Endothelial cell of umbilical vein (primary cell): ENCODE measurements at regions not wholly inside any gene's neighbourhood (a gene's known extent, or its start where the extent isn't known, plus 50 kb on each side); places are given as distances from the start of the nearest gene placed in this dataset.

Source experiments
- BruUV-seq: library from RNA; stranded (reverse); fragments of 400-500 nt; replicated peaks from 2 replicates; lab custom pipeline; 2021; lab: Mats Ljungman, UMichigan
- CTCF ChIA-PET: fragments of 300-600, 350-600 bp; sonication (Branson Sonifier 250); formaldehyde crosslinking; loops from one replicate; lab custom pipeline; 2021; ENCODE audit warnings: antibody characterized with exemption, inconsistent platforms; lab: Charles Lee
- POLR2A ChIA-PET: fragments of 300-600, 350-600 bp; sonication (Branson Sonifier 250); formaldehyde crosslinking; loops from one replicate; lab custom pipeline; 2021; ENCODE audit warnings: antibody characterized with exemption, inconsistent platforms; lab: Charles Lee
- DNase-seq: peaks from one replicate; pipeline ENCODE4 v3.0.0-alpha.2; 2011; ENCODE audit warnings: low read depth, low spot score
- FAIRE-seq: peaks from 2 replicates; lab custom pipeline; 2011; peaks lifted over from hg19 to GRCh38; lab: Jason Lieb, UNC
- H2AFZ ChIP-seq: 2 replicates; pipeline ENCODE4 v1.6.0; 2012; ENCODE audit warnings: low read depth, low read length, control low read depth, inconsistent platforms
- H3K27ac ChIP-seq: 2 replicates; pipeline ENCODE4 v1.5.1; 2011; ENCODE audit warnings: low read depth, mild to moderate bottlenecking, control low read depth, low read length, moderate library complexity; ENCODE audit not compliant: insufficient read depth
- H3K27me3 ChIP-seq, 2 experiments: 2 replicates each; pipeline versions ENCODE4 v1.6.0 to v1.6.1; 2011; ENCODE audit warnings: low read length in 2 of 2, mixed read lengths in 1 of 2; ENCODE audit not compliant: control insufficient read depth in 2 of 2, insufficient read depth in 2 of 2
- H3K36me3 ChIP-seq, 2 experiments: 2 replicates in 1 of 2; 3 replicates in 1 of 2; pipeline ENCODE4 v1.5.1; 2011; ENCODE audit warnings: low read length in 2 of 2, mild to moderate bottlenecking in 1 of 2, moderate library complexity in 1 of 2; ENCODE audit not compliant: control insufficient read depth in 2 of 2, insufficient read depth in 2 of 2; ENCODE audit errors: extremely low read depth in 1 of 2
- H3K4me1 ChIP-seq: 3 replicates; pipeline ENCODE4 v1.5.1; 2011; ENCODE audit warnings: mild to moderate bottlenecking, low read length; ENCODE audit not compliant: control insufficient read depth, insufficient read depth; ENCODE audit errors: extremely low read depth
- H3K4me2 ChIP-seq: 2 replicates; pipeline ENCODE4 v1.6.1; 2011; ENCODE audit warnings: low read length, control low read depth, mixed read lengths; ENCODE audit not compliant: insufficient read depth
- H3K4me3 ChIP-seq, 3 experiments: fragments of 200-600 bp in 1 of 3; sonication (generic), shearing (Covaris generic) in 1 of 3; replicated peaks in 1 of 3; 2 replicates each; pipeline ENCODE4 v1.5.1; 2011 to 2016; ENCODE audit warnings: control low read depth in 3 of 3, low read length in 3 of 3, mild to moderate bottlenecking in 2 of 3, inconsistent platforms in 1 of 3, low read depth in 1 of 3, moderate library complexity in 1 of 3; ENCODE audit not compliant: insufficient read depth in 1 of 3
- H3K79me2 ChIP-seq: 2 replicates; pipeline ENCODE4 v1.6.0; 2012; ENCODE audit warnings: low read length, inconsistent platforms; ENCODE audit not compliant: control insufficient read depth, insufficient read depth
- H3K9ac ChIP-seq: replicated peaks from 2 replicates; pipeline ENCODE3; 2011; ENCODE audit warnings: low read length, control low read depth; ENCODE audit not compliant: insufficient read depth; ENCODE audit errors: extremely low read depth
- H3K9me1 ChIP-seq: replicated peaks from 3 replicates; pipeline ENCODE4 v1.6.0; 2011; ENCODE audit warnings: mild to moderate bottlenecking, low read length; ENCODE audit not compliant: control insufficient read depth, insufficient read depth; ENCODE audit errors: extremely low read depth
- H3K9me3 ChIP-seq: replicated peaks from 2 replicates; pipeline ENCODE4 v1.5.1; 2012; ENCODE audit warnings: low read length, inconsistent platforms; ENCODE audit not compliant: control insufficient read depth, insufficient read depth
- H4K20me1 ChIP-seq: replicated peaks from 2 replicates; pipeline ENCODE3; 2011; ENCODE audit warnings: mild to moderate bottlenecking, low read length; ENCODE audit not compliant: control insufficient read depth, insufficient read depth; ENCODE audit errors: extremely low read depth
- EZH2 ChIP-seq: IDR thresholded peaks from 2 replicates; pipeline ENCODE4 v1.6.1; 2012; ENCODE audit warnings: borderline replicate concordance, low read depth, mild to moderate bottlenecking, moderate library complexity, low read length, inconsistent platforms; ENCODE audit not compliant: severe bottlenecking
- FOS ChIP-seq: IDR thresholded peaks from 2 replicates; pipeline ENCODE4 v1.6.1; 2011; ENCODE audit warnings: mild to moderate bottlenecking, low read length, moderate library complexity, borderline replicate concordance; ENCODE audit not compliant: insufficient read depth
- GATA2 ChIP-seq: IDR thresholded peaks from 2 replicates; pipeline ENCODE4 v1.7.0; 2011; ENCODE audit warnings: low read depth, mild to moderate bottlenecking, moderate library complexity, mixed read lengths, low read length; ENCODE audit not compliant: insufficient read length, insufficient read depth
- JUN ChIP-seq: IDR thresholded peaks from 2 replicates; pipeline ENCODE4 v1.6.1; 2011; ENCODE audit warnings: borderline replicate concordance, low read depth; ENCODE audit not compliant: insufficient read length, insufficient read depth
- MYC ChIP-seq: IDR thresholded peaks from one replicate; pipeline ENCODE4 v1.6.1; 2011; ENCODE audit warnings: mild to moderate bottlenecking, low read depth, low read length
- POLR2A ChIP-seq: IDR thresholded peaks from 2 replicates; pipeline ENCODE4 v1.6.1; 2012; ENCODE audit warnings: low read depth, mild to moderate bottlenecking, control low read depth, low read length
- POLR2AphosphoS5 ChIP-seq: IDR thresholded peaks from 2 replicates; pipeline ENCODE4 v1.6.1; 2012; ENCODE audit warnings: low read depth, mild to moderate bottlenecking, control low read depth, low read length, moderate library complexity; ENCODE audit not compliant: insufficient read depth
- dilution Hi-C: fragments of 300-500 bp; cut with MboI; formaldehyde crosslinking; loops from one replicate; pipeline ENCODE4 v1.15.0; 2019; ENCODE audit warnings: low sequenced_read_pairs; ENCODE audit not compliant: extremely low pct_ligation_motif_present
- intact Hi-C: fragments of 100-400 bp; cut with micrococcal nuclease; formaldehyde crosslinking; loops from one replicate; pipeline ENCODE4 v1.10.0; 2022
- TF ChIP-seq, protein P1 (sequence below): IDR thresholded peaks from 2 replicates; pipeline ENCODE4 v1.6.1; 2011; ENCODE audit not compliant: insufficient read depth, insufficient read length
- TF ChIP-seq, protein P2 (sequence below), 2 donors: IDR thresholded peaks; 1 replicate in 1 of 2; 2 replicates in 1 of 2; pipeline ENCODE4 v1.5.1; 2011; ENCODE audit warnings: low read length in 2 of 2, mild to moderate bottlenecking in 2 of 2, moderate library complexity in 2 of 2, control low read depth in 1 of 2, inconsistent platforms in 1 of 2, low read depth in 1 of 2; ENCODE audit not compliant: insufficient read depth in 1 of 2; ENCODE audit errors: extremely low read depth in 1 of 2

DNA sequence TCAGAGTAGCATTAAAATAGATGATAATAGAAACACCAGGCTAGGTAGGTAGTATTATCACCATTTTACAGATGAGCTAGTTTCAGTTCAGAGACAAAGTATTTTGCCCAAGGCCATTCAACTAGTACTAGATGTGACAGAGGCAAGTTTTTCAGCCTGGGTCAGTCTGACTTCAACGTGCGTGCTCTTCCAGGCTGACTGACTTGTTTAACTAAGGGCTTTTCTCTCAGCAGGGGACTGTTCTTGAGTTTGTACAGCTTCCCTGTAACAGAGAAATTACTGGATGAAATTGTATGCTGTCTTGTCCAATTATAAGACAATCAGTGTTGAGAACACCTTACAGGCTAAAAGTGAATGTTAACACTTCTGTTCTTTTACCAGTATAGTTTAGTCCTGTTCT is 333.5 kb upstream of the MAN1A1 start:
- dilution Hi-C loops, result no loop called here
- BruUV-seq, result no TSS peak
- Histone ChIP-seq H3K9me1 (no peaks in the 10 kb centered on the region), H3K4me1 (no peaks in the 10 kb centered on the region), H3K27me3 (no peaks in the 10 kb centered on the region), H3K79me2 (no peaks in the 10 kb centered on the region), H3K9me3 (no peaks in the 10 kb centered on the region), H3K4me3 (no peak overlapping the region), H3K36me3 (no peaks in the 10 kb centered on the region), H3K9ac (no peak overlapping the region), H3K4me2 (no peak overlapping the region), H2AFZ (no peak overlapping the region), H4K20me1 (no peaks in the 10 kb centered on the region), H3K27ac (no peak overlapping the region)
- CTCF ChIA-PET, result no interaction called here
- intact Hi-C loops, result no loop called here
- POLR2A ChIA-PET, result no interaction called here
- TF ChIP-seq POLR2AphosphoS5 (no peak), FOS (no peak), MYC (no peak), JUN (no peak), EZH2 (no peak), POLR2A (no peak)
- no peak for FAIRE-seq
- no peak for DNase-seq

DNA sequence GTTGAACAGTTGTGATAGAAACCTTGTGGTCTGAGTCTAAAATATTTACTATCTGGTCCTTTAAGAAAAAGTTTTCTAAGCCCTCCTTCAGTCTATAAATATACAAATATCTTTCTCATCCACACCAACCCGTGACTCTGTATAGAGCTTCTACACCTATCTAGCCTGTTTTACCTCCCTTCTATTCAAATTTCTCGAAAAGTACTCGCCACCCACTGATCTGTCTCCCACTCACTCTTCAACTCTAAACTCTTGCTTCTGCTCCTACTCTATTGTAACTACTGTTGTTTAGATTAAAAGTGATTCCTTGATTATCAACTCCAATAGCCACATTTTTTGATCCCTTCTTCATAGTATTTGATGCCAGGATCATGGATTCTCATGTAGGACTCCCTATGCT is 329.4 kb upstream of the MAN1A1 start:
- no peaks in the 10 kb centered on the region for H3K9me1 ChIP-seq
- H2AFZ ChIP-seq, result no peak overlapping the region
- dilution Hi-C loops (no loop called here), intact Hi-C loops (no loop called here)
- no peaks in the 10 kb centered on the region for H4K20me1 ChIP-seq
- TF ChIP-seq POLR2AphosphoS5 (no peak), JUN (no peak), FOS (no peak), MYC (no peak), POLR2A (no peak), GATA2 (no peak), EZH2 (no peak)
- TF ChIP-seq, protein P1, sequence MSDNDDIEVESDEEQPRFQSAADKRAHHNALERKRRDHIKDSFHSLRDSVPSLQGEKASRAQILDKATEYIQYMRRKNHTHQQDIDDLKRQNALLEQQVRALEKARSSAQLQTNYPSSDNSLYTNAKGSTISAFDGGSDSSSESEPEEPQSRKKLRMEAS, result no peak
- TF ChIP-seq, protein P2, sequence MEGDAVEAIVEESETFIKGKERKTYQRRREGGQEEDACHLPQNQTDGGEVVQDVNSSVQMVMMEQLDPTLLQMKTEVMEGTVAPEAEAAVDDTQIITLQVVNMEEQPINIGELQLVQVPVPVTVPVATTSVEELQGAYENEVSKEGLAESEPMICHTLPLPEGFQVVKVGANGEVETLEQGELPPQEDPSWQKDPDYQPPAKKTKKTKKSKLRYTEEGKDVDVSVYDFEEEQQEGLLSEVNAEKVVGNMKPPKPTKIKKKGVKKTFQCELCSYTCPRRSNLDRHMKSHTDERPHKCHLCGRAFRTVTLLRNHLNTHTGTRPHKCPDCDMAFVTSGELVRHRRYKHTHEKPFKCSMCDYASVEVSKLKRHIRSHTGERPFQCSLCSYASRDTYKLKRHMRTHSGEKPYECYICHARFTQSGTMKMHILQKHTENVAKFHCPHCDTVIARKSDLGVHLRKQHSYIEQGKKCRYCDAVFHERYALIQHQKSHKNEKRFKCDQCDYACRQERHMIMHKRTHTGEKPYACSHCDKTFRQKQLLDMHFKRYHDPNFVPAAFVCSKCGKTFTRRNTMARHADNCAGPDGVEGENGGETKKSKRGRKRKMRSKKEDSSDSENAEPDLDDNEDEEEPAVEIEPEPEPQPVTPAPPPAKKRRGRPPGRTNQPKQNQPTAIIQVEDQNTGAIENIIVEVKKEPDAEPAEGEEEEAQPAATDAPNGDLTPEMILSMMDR (IDR thresholded peaks at IDR 0.05; ENCODE audit: extremely low read depth in 1 of 2, insufficient read depth in 1 of 2, low read depth in 1 of 2, low read length in 2 of 2), result no peak
- POLR2A ChIA-PET, result no interaction called here
- H3K79me2 ChIP-seq, result no peaks in the 10 kb centered on the region
- H3K9me3 ChIP-seq, result no peaks in the 10 kb centered on the region
- CTCF ChIA-PET, result no interaction called here
- no peaks in the 10 kb centered on the region for H3K27me3 ChIP-seq
- no peaks in the 10 kb centered on the region for H3K4me1 ChIP-seq
- no peak overlapping the region for H3K4me3 ChIP-seq
- no peak overlapping the region for H3K4me2 ChIP-seq
- H3K9ac ChIP-seq, result no peak overlapping the region
- no TSS peak for BruUV-seq
- no peaks in the 10 kb centered on the region for H3K36me3 ChIP-seq
- FAIRE-seq, result no peak
- no peak for DNase-seq
- no peak overlapping the region for H3K27ac ChIP-seq
